ENCODE measurements at regions not wholly inside any gene's neighbourhood (a gene's known extent, or its start where the extent isn't known, plus 50 kb on each side); places are given as distances from the start of the nearest gene placed in this dataset.

GRCh38 chr10:71048971-71049615 is 160.7 kb upstream of the PCBD1 start:
- DNase-seq = no peak
- Histone ChIP-seq H3K9me3 (peaks cover 0 to 4% (median 0%) of the 10 kb centered on the region in 4 donors), H3K4me1 (no peaks in the 10 kb centered on the region), H3K27me3 (no peaks in the 10 kb centered on the region), H3K27ac (no peak overlapping the region), H3K4me3 (no peak overlapping the region), H3K36me3 (no peaks in the 10 kb centered on the region)
- TF ChIP-seq POLR2A (IDR thresholded peaks at IDR 0.05) = no peak
- no peak for TF ChIP-seq CTCF (IDR thresholded peaks at IDR 0.05)

- H3K27ac ChIP-seq = no peak overlapping the region
- no peaks in the 10 kb centered on the region for H3K27me3 ChIP-seq
- H3K4me1 ChIP-seq = no peaks in the 10 kb centered on the region
- DNase-seq = no peak
- no peak for TF ChIP-seq CTCF (IDR thresholded peaks at IDR 0.05)
- no peak for TF ChIP-seq POLR2A (IDR thresholded peaks at IDR 0.05)
- peaks cover 0 to 4% (median 0%) of the 10 kb centered on the region in 4 donors for H3K9me3 ChIP-seq
- no peaks in the 10 kb centered on the region for H3K36me3 ChIP-seq
- H3K4me3 ChIP-seq = no peak overlapping the region
Observed at GRCh38 chr10:71049994-71050393, 161.6 kb upstream of the PCBD1 start.

- Histone ChIP-seq H3K9me3 (peaks cover 0 to 4% (median 0%) of the 10 kb centered on the region in 4 donors), H3K4me3 (no peak overlapping the region), H3K4me1 (no peaks in the 10 kb centered on the region), H3K36me3 (no peaks in the 10 kb centered on the region), H3K27ac (no peak overlapping the region), H3K27me3 (no peaks in the 10 kb centered on the region)
- DNase-seq = no peak
- TF ChIP-seq CTCF (IDR thresholded peaks at IDR 0.05) = no peak
- TF ChIP-seq POLR2A (IDR thresholded peaks at IDR 0.05) = no peak
Observed at GRCh38 chr10:71052076-71052660, 160.2 kb upstream of the UNC5B start.

- TF ChIP-seq CTCF (IDR thresholded peaks at IDR 0.05) (no peak), POLR2A (IDR thresholded peaks at IDR 0.05) (no peak)
- no peak overlapping the region for H3K4me3 ChIP-seq
Observed at GRCh38 chr10:71052708-71053107, 159.7 kb upstream of the UNC5B start.

GRCh38 chr10:71053169-71053895 is 159.0 kb upstream of the UNC5B start:
- Histone ChIP-seq H3K27ac (no peak overlapping the region), H3K27me3 (no peaks in the 10 kb centered on the region), H3K36me3 (no peaks in the 10 kb centered on the region), H3K4me3 (no peak overlapping the region), H3K4me1 (no peaks in the 10 kb centered on the region), H3K9me3 (peaks cover 0 to 4% (median 0%) of the 10 kb centered on the region in 4 donors)
- DNase-seq = no peak
- TF ChIP-seq POLR2A (IDR thresholded peaks at IDR 0.05) = no peak
- TF ChIP-seq CTCF (IDR thresholded peaks at IDR 0.05) = no peak

More at GRCh38 chr10:71052708-71053107, 159.7 kb upstream of the UNC5B start:
- H3K4me1 ChIP-seq = no peaks in the 10 kb centered on the region
- H3K36me3 ChIP-seq = no peaks in the 10 kb centered on the region
- H3K9me3 ChIP-seq = peaks cover 0 to 4% (median 0%) of the 10 kb centered on the region in 4 donors
- DNase-seq = no peak
- no peak overlapping the region for H3K27ac ChIP-seq
- H3K27me3 ChIP-seq = no peaks in the 10 kb centered on the region
